HCT116 (cell line): ENCODE measurements at regions not wholly inside any gene's neighbourhood (a gene's known extent, or its start where the extent isn't known, plus 50 kb on each side); places are given as distances from the start of the nearest gene placed in this dataset.

ENCODE experiments used
- ATAC-seq: fragments of 200-7000 bp; cut with Tn5 transposase; 2 replicates; pipeline ENCODE4 v1.9.1; 2020; ENCODE audit warnings: mild to moderate bottlenecking, moderate library complexity
- BruUV-seq: library from RNA; stranded (reverse); fragments of 400-500 nt; replicated peaks from 2 replicates; lab custom pipeline; 2021; lab: Mats Ljungman, UMichigan
- CTCF ChIA-PET: fragments of 300-600 bp; sonication (Branson Sonifier 250); formaldehyde crosslinking; loops from one replicate; lab custom pipeline; 2021; ENCODE audit warnings: antibody characterized with exemption; lab: Charles Lee
- POLR2A ChIA-PET: fragments of 300-600, 350-600 bp; sonication (Branson Sonifier 250); formaldehyde crosslinking; loops from one replicate; lab custom pipeline; 2021; ENCODE audit warnings: antibody characterized with exemption; lab: Charles Lee
- RAD21 ChIA-PET, 2 experiments: fragments of 300-600 bp; sonication (Branson Sonifier 250); formaldehyde crosslinking; loops; one replicate each; lab custom pipeline; 2023; ENCODE audit warnings: low total read pairs in 2 of 2; ENCODE audit not compliant: uncharacterized antibody in 2 of 2, unreplicated experiment in 2 of 2, low non-redundant PET in 1 of 2; lab: Charles Lee
- DNase-seq: peaks from one replicate; pipeline ENCODE4 v3.0.0-alpha.2; 2010; ENCODE audit warnings: low read depth, low spot score
- H2AFZ ChIP-seq: fragments of 200-600 bp; shearing (Covaris generic), sonication (generic); 2 replicates; pipeline ENCODE4 v1.6.1; 2017; ENCODE audit warnings: low read depth, mixed run types, mixed read lengths, antibody characterized with exemption, low read length; ENCODE audit not compliant: poor library complexity, severe bottlenecking
- H3K27ac ChIP-seq: 2 replicates; pipeline ENCODE4 v1.5.1; 2012; ENCODE audit warnings: low read depth, low read length
- H3K27me3 ChIP-seq: fragments of 200-600 bp; sonication (generic); 2 replicates; pipeline ENCODE4 v1.6.1; 2016; ENCODE audit warnings: mixed run types, low read length, mixed read lengths; ENCODE audit not compliant: insufficient read depth
- H3K36me3 ChIP-seq, 2 experiments: fragments of 200-500 bp in 1 of 2; fragments of 200-600 bp in 1 of 2; sonication (Bioruptor generic) in 1 of 2; sonication (generic) in 1 of 2; 2 replicates each; pipeline versions ENCODE4 v1.5.1 to v1.6.1; 2014 to 2016; ENCODE audit warnings: low read length in 2 of 2, inconsistent platforms in 1 of 2, mixed read lengths in 1 of 2, mixed run types in 1 of 2; ENCODE audit not compliant: insufficient read depth in 2 of 2, control insufficient read depth in 1 of 2
- H3K4me1 ChIP-seq, 2 experiments: fragments of 200-600 bp in 1 of 2; sonication (generic) in 1 of 2; 2 replicates each; pipeline versions ENCODE4 v1.5.1 to v1.6.1; 2012 to 2017; ENCODE audit warnings: low read length in 2 of 2, inconsistent platforms in 1 of 2, mild to moderate bottlenecking in 1 of 2, mixed read lengths in 1 of 2, mixed run types in 1 of 2, moderate library complexity in 1 of 2; ENCODE audit not compliant: insufficient read depth in 2 of 2, control insufficient read depth in 1 of 2
- H3K4me2 ChIP-seq: fragments of 200-600 bp; sonication (generic); 2 replicates; pipeline ENCODE4 v1.6.1; 2017; ENCODE audit warnings: mixed run types, low read length, mixed read lengths
- H3K4me3 ChIP-seq, 2 experiments: fragments of 200-600 bp in 1 of 2; sonication (generic) in 1 of 2; replicated peaks in 1 of 2; 2 replicates each; pipeline ENCODE4 v1.5.1; 2011 to 2016; ENCODE audit warnings: low read length in 2 of 2, control low read depth in 1 of 2, low read depth in 1 of 2, mild to moderate bottlenecking in 1 of 2, mixed read lengths in 1 of 2, mixed run types in 1 of 2
- H3K79me2 ChIP-seq: fragments of 200-600 bp; sonication (generic); 2 replicates; pipeline ENCODE4 v1.6.1; 2017; ENCODE audit warnings: mild to moderate bottlenecking, mixed run types, low read length, moderate library complexity, mixed read lengths; ENCODE audit not compliant: insufficient read depth
- H3K9ac ChIP-seq: fragments of 200-600 bp; sonication (generic); 2 replicates; pipeline ENCODE4 v1.6.1; 2016; ENCODE audit warnings: low read length, mixed read lengths
- H3K9me2 ChIP-seq: fragments of 200-600 bp; sonication (generic), shearing (Covaris generic); 2 replicates; pipeline ENCODE4 v1.6.1; 2017; ENCODE audit warnings: mixed run types, mild to moderate bottlenecking, moderate library complexity; ENCODE audit not compliant: insufficient read depth
- H3K9me3 ChIP-seq, 2 experiments: fragments of 200-500 bp in 1 of 2; fragments of 200-600 bp in 1 of 2; sonication (Bioruptor generic) in 1 of 2; sonication (generic) in 1 of 2; 2 replicates each; pipeline ENCODE4 v1.6.1; 2014 to 2017; ENCODE audit warnings: low read length in 2 of 2, mixed read lengths in 2 of 2, inconsistent platforms in 1 of 2, low read depth in 1 of 2, mild to moderate bottlenecking in 1 of 2, mixed run types in 1 of 2, moderate library complexity in 1 of 2; ENCODE audit not compliant: control insufficient read depth in 1 of 2, insufficient read depth in 1 of 2
- H4K20me1 ChIP-seq: fragments of 200-600 bp; sonication (generic), shearing (Covaris generic); 2 replicates; pipeline ENCODE4 v1.6.1; 2017; ENCODE audit warnings: mixed run types, mild to moderate bottlenecking, moderate library complexity; ENCODE audit not compliant: insufficient read depth
- ATF3 ChIP-seq: IDR thresholded peaks from 2 replicates; pipeline ENCODE4 v1.6.1; 2012
- CBX3 ChIP-seq: IDR thresholded peaks from 2 replicates; pipeline ENCODE4 v1.6.1; 2012; ENCODE audit warnings: low read depth
- EZH2 ChIP-seq: fragments of 200-600 bp; sonication (generic); IDR thresholded peaks from 2 replicates; pipeline ENCODE4 v1.6.1; 2017; ENCODE audit warnings: antibody characterized with exemption, mixed run types
- EZH2phosphoT487 ChIP-seq: fragments of 200-600 bp; IDR thresholded peaks from 2 replicates; pipeline ENCODE4 v1.6.1; 2018; ENCODE audit warnings: antibody characterized with exemption, borderline replicate concordance
- JUND ChIP-seq: IDR thresholded peaks from 2 replicates; pipeline ENCODE4 v1.6.1; 2012
- POLR2A ChIP-seq: IDR thresholded peaks from 2 replicates; pipeline ENCODE4 v1.7.0; 2011; ENCODE audit warnings: borderline replicate concordance; ENCODE audit not compliant: insufficient read depth, insufficient read length; ENCODE audit errors: extremely low read depth
- REST ChIP-seq: IDR thresholded peaks from 2 replicates; pipeline ENCODE4 v1.6.1; 2012; ENCODE audit warnings: low read depth
- SIN3A ChIP-seq: IDR thresholded peaks from 2 replicates; pipeline ENCODE4 v1.6.1; 2012; ENCODE audit warnings: low read depth
- intact Hi-C: fragments of 100-400 bp; cut with micrococcal nuclease; formaldehyde crosslinking; loops from 2 replicates; pipeline ENCODE4 v1.10.0; 2022

GRCh38 chr5:6262651-6263363 lies 115.5 kb downstream of the MED10 start:
- no TSS peak for BruUV-seq
- intact Hi-C loops = no loop called here
- H3K9me3 ChIP-seq = no peaks in the 10 kb centered on the region
- H3K36me3 ChIP-seq = no peaks in the 10 kb centered on the region
- H3K4me3 ChIP-seq = no peak overlapping the region
- TF ChIP-seq JUND = no peak
- TF ChIP-seq ATF3 = no peak
- TF ChIP-seq REST = no peak
- no peak for TF ChIP-seq CBX3
- no peak for TF ChIP-seq EZH2
- TF ChIP-seq POLR2A = no peak
- TF ChIP-seq SIN3A = no peak
- no peak for TF ChIP-seq EZH2phosphoT487
- no peaks in the 10 kb centered on the region for H3K4me1 ChIP-seq
- H3K27ac ChIP-seq = no peak overlapping the region
- H3K9me2 ChIP-seq = no peaks in the 10 kb centered on the region
- H3K79me2 ChIP-seq = no peaks in the 10 kb centered on the region
- peaks cover 25% of the 10 kb centered on the region for H3K27me3 ChIP-seq
- no peak overlapping the region for H2AFZ ChIP-seq
- DNase-seq = no peak
- no peak overlapping the region for H3K9ac ChIP-seq
- POLR2A ChIA-PET = no interaction called here
- RAD21 ChIA-PET = no interaction called here
- ATAC-seq = no peak
- CTCF ChIA-PET = no interaction called here
- no peak overlapping the region for H3K4me2 ChIP-seq
- no peaks in the 10 kb centered on the region for H4K20me1 ChIP-seq
